D721Med (cell line): ENCODE measurements at regions not wholly inside any gene's neighbourhood (a gene's known extent, or its start where the extent isn't known, plus 50 kb on each side); places are given as distances from the start of the nearest gene placed in this dataset.

ENCODE experiments used
- DNase-seq: peaks from one replicate; pipeline ENCODE4 v3.0.0; 2011; ENCODE audit warnings: low spot score; ENCODE audit not compliant: insufficient read length
- FAIRE-seq: peaks from 2 replicates; lab custom pipeline; 2011; peaks lifted over from hg19 to GRCh38; lab: Jason Lieb, UNC
- TF ChIP-seq, protein P1 (sequence below): IDR thresholded peaks from 2 replicates; pipeline ENCODE4 v1.5.1; 2012; ENCODE audit warnings: mild to moderate bottlenecking, control low read depth; ENCODE audit not compliant: insufficient read depth; ENCODE audit errors: missing control alignments

DNA sequence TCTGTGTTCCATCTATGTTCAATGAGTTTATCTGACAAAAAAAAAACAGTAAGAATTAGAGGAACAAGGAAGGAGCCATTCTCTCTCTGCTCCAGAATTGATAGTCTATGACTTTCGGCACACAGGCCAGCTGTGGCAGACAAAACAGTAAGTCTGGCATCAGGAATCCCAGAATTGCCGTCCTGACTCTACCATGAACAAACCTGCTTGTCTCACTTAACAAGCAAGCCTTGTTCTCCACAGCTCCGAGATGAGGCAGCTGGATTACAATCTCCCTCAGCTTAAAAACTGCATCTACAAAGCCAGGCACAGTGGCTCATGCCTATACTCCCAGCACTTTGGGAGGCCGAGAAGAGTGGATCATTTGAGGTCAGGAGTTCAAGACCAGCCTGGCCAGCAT is 153.6 kb upstream of the TMCC3 start:
- DNase-seq (no peak), FAIRE-seq (no peak)
- TF ChIP-seq, protein P1, sequence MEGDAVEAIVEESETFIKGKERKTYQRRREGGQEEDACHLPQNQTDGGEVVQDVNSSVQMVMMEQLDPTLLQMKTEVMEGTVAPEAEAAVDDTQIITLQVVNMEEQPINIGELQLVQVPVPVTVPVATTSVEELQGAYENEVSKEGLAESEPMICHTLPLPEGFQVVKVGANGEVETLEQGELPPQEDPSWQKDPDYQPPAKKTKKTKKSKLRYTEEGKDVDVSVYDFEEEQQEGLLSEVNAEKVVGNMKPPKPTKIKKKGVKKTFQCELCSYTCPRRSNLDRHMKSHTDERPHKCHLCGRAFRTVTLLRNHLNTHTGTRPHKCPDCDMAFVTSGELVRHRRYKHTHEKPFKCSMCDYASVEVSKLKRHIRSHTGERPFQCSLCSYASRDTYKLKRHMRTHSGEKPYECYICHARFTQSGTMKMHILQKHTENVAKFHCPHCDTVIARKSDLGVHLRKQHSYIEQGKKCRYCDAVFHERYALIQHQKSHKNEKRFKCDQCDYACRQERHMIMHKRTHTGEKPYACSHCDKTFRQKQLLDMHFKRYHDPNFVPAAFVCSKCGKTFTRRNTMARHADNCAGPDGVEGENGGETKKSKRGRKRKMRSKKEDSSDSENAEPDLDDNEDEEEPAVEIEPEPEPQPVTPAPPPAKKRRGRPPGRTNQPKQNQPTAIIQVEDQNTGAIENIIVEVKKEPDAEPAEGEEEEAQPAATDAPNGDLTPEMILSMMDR, result no peak

DNA sequence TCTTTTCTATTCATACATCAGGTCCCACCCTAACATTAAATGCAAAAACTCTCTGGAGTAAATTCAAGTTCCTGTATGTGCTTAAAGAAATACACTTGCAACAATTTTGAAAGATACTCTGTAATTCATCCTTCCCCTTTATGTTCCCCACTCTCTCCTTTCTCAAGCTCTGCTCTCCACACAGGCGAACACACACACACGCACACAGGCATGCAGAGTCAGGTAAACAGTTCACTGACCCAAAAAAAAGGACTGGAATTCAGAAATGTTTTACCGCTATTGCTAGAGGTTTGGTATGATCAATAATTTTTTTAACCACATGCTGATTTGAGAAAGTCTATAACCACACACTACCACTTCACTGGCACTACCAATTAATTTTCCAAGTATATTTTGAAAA is 152.4 kb upstream of the TMCC3 start:
- DNase-seq (no peak), FAIRE-seq (no peak)
- TF ChIP-seq, protein P1, result no peak

DNA sequence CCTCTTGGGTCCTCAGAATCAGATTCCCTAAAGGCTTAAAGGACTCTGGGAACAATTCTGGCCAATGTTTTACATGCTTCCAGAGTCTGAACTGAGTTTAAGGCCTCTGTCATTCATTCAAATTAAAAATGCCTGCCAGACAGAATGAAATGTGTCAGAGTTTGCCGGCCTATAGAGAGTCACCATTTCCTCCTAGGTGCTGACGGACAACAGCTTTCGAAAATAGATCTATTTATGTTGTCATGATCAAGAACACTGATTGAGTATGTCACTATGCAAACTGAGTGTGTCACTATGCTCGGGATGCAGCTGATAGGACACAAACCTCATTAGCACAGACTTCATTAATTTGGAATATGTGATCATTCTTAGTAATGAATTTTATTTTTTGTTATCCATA is 151.4 kb upstream of the TMCC3 start:
- FAIRE-seq (no peak), DNase-seq (no peak)
- TF ChIP-seq, protein P1, result no peak

DNA sequence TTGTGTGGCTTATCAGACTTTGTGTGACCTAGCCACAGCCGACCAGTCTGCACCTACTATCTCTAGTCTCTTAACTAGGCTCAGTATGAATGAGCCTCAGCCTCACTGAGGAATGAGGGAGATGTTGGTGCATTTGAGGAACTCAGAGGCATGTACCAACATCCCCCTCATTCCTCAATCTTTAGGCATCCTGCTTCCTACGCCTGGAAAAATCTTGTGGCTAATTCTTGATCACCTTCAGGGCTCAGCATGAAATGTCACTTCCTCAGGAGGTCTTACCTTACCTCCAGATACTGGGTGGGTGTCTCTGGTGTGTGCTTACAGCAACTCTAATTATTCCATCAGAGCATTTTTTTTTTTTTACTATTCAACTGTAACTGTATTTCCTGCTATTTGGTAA is 148.8 kb upstream of the TMCC3 start:
- DNase-seq, result no peak
- no peak for FAIRE-seq
- TF ChIP-seq, protein P1, result no peak

DNA sequence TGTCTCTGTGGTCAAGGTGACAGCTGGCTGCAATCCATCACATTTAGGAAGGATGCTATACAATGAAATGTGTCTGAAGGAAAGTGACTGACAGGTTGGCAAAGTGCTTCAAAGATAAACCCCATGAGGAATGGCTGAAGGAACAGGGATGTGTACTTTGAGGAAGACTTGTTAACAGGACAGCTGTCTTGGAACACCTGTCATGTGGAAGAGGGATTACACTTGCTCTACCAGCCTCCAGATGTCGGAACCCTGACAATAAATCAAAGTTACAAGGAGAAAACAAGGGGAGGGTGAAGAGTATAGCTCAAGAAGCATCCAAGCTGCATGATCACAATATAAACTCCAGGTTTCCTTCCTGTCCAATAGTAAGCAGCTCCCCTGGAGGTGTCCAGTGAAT is 147.8 kb upstream of the TMCC3 start:
- TF ChIP-seq, protein P1, result no peak
- DNase-seq, result no peak

DNA sequence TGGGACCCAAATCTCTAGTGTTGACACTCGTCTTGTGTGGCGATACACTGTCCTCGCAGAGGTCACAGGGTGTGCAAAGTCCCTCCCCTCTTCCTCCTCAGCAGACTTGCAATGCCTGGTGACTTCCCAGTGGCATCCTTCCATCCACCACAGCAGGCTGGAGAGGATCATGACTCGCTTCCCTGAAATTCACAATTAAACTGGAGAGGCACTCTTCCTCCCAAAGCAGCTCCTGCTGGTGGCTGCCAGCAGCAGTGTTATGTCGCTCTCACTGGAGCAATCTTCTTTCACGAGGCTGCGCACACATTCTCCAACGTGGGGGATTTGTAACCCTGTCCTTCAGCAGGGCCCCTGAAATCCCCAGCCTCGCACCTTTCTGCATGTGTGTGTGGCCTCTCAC is 145.2 kb upstream of the TMCC3 start:
- FAIRE-seq (no peak), DNase-seq (no peak)
- TF ChIP-seq, protein P1, result no peak

More for the DNA sequence above, 147.8 kb upstream of the TMCC3 start:
- FAIRE-seq, result no peak

DNA sequence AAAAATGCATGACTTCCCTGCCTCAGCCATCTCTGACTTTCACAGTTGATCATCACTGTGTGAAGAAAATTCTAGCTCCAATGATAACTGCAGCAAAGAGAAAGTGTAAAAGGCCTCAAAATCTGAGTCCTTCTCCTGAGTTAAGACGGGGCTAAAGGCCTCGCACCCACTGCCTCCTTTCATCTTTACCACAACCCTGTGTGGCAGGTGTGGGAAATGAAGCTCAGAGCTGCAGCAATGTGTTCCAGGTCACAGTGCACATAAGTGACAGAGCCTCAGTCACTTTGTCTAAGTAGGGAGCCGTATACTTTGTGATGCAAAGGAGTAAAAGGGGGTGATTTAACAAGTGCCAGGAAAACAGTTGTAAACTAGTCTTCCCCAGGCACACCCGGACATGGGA is 144.7 kb upstream of the TMCC3 start:
- FAIRE-seq (no peak), DNase-seq (no peak)
- TF ChIP-seq, protein P1, result no peak
